Erythroblast (primary cell): ENCODE measurements at regions not wholly inside any gene's neighbourhood (a gene's known extent, or its start where the extent isn't known, plus 50 kb on each side); places are given as distances from the start of the nearest gene placed in this dataset.

Experiments used
- GATA1 ChIP-seq: IDR thresholded peaks from 2 replicates; pipeline ENCODE4 v1.6.1; 2011; ENCODE audit warnings: low read depth, mild to moderate bottlenecking, control low read depth, low read length, moderate library complexity
- POLR2A ChIP-seq: IDR thresholded peaks from 2 replicates; pipeline ENCODE4 v1.6.1; 2011; ENCODE audit warnings: mild to moderate bottlenecking, low read length

GRCh38 chr10:113988535-113988934 is 55.1 kb upstream of the ADRB1 start:
- TF ChIP-seq POLR2A = no peak
- TF ChIP-seq GATA1 = no peak
